GM10266 (cell line): ENCODE measurements at regions not wholly inside any gene's neighbourhood (a gene's known extent, or its start where the extent isn't known, plus 50 kb on each side); places are given as distances from the start of the nearest gene placed in this dataset.

Experiments used
- DNase-seq: peaks from one replicate; pipeline ENCODE4 v3.0.0; 2012; ENCODE audit errors: extremely low spot score
- CTCF ChIP-seq: IDR thresholded peaks from 2 replicates; pipeline ENCODE4 v1.5.1; 2012; ENCODE audit warnings: mild to moderate bottlenecking, low read depth; ENCODE audit not compliant: control insufficient read depth, insufficient read depth; ENCODE audit errors: missing control alignments

- no peak for DNase-seq
- TF ChIP-seq CTCF, result no peak
Measured at GRCh38 chr18:25962919-25963318, 127.5 kb downstream of the SS18 start.

- DNase-seq, result no peak
- no peak for TF ChIP-seq CTCF
Measured at GRCh38 chr18:25962176-25962575, 128.2 kb downstream of the SS18 start.

- TF ChIP-seq CTCF, result no peak
- no peak for DNase-seq
Measured at GRCh38 chr18:25957017-25957416, 133.4 kb downstream of the SS18 start.

GRCh38 chr18:25953111-25953510 is 137.3 kb downstream of the SS18 start:
- TF ChIP-seq CTCF, result no peak
- DNase-seq, result no peak

DNA sequence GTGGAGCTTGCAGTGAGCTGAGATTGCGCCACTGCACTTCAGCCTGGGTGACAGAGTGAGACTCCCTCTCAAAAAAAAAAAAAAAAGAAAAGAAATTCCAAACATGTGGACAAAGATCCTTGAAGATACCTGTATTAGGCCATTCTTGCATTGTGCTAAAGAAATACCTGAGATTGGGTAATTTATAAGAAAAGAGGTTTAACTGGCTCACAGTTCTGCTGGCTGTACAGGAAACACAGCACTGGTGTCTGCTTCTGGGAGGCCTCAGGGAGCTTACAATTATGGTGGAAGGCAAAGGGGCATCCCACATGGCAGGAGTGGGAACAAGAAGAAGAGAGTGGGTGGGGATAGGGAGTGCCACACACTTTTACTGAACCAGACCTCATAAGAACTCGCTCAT is 140.1 kb downstream of the SS18 start:
- no peak for TF ChIP-seq CTCF
- DNase-seq, result no peak

DNA sequence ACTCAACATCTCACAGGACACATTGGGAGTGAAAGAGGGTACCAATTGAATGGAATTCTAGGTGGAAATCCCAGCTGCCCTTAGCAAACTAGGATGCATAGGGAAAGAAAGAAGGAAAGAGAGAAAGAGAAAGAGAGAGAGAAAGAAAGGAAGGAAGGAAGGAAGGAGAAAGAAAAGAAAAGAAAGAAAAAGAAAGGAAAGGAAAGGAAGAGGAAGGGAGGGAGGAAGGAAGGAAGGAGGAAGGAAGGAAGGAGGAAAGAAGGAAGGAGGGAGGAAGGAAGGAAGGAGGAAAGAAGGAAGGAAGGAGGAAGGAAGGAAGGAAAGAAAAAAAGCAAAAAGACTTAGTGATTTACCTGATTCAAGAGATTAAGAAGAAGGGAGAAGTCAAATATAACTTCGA is 143.9 kb downstream of the SS18 start:
- DNase-seq, result no peak
- no peak for TF ChIP-seq CTCF

GRCh38 chr18:25935356-25935755 is 155.1 kb downstream of the SS18 start:
- no peak for DNase-seq
- TF ChIP-seq CTCF, result no peak

DNA sequence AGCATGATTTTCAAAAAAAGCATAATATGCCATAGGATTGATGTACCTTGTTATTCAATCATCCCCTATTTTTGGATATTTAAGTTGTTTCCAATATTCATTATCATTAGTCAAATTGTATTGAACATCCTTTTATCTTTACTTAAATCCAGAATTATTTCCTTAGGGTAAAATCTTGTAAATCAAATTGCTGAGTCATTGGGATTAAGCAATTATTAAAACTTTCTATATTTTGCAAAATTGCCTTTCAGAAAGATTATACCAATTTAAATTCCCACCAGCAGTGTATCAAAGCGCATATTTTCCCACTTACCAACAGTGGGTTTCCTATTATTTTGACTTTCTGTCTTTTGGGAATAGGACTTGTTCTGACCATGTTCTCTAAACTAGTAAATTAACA is 159.3 kb downstream of the SS18 start:
- TF ChIP-seq CTCF, result no peak

More for the DNA sequence above, 159.3 kb downstream of the SS18 start:
- no peak for DNase-seq
